ENCODE measurements at regions not wholly inside any gene's neighbourhood (a gene's known extent, or its start where the extent isn't known, plus 50 kb on each side); places are given as distances from the start of the nearest gene placed in this dataset.
"Not testable (repeated sequence)": the region's sequence is repeated elsewhere in the genome, so short reads cannot be mapped to it uniquely, and the experiment has no call there.

DNA sequence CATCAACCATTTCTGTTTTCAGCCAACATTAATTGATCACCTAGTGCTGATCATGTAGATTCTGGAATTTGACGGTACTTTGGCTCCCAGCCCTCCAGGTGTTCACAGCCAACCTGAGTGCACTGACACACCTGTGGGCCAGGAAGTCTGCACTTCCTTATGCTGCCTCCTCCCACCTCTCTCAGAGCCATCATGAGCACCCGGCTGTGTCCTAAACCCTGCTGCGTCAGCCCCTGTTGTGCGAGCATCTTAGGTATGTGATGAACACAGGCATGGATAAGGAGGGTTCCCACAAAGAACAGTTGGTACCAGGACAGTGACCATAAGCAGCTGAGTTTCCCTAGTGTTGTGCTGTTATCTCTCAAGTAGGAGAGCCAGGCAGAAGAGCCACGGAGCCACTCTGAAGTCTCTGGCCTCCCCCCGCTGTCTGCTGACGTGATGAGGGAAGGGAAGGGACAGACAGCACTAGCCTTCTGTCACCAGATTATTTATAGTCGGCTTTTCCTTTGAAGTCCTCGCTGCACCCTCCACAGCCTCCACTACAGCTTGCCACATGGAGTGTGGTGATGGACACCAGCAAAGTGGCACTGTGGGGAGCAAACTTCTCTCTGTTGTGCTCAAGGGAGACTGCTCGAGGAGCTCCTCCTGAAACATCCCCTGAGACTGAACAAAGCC lies 162.8 kb upstream of the ANKFN1 start:
- peaks cover 0 to 9% (median 0%) of the 10 kb centered on the region in 4 donors for H3K27me3 ChIP-seq
- no peaks in the 10 kb centered on the region for H3K4me1 ChIP-seq
- H3K27ac ChIP-seq (replicated peaks in 1 of 4) = no peak overlapping the region
- TF ChIP-seq POLR2AphosphoS5 (IDR thresholded peaks at IDR 0.05) = no peak
- no peak for TF ChIP-seq POLR2A (IDR thresholded peaks at IDR 0.05; ENCODE audit: low read depth)
- no peak for TF ChIP-seq EP300 (IDR thresholded peaks at IDR 0.05)
- TF ChIP-seq, protein P1, sequence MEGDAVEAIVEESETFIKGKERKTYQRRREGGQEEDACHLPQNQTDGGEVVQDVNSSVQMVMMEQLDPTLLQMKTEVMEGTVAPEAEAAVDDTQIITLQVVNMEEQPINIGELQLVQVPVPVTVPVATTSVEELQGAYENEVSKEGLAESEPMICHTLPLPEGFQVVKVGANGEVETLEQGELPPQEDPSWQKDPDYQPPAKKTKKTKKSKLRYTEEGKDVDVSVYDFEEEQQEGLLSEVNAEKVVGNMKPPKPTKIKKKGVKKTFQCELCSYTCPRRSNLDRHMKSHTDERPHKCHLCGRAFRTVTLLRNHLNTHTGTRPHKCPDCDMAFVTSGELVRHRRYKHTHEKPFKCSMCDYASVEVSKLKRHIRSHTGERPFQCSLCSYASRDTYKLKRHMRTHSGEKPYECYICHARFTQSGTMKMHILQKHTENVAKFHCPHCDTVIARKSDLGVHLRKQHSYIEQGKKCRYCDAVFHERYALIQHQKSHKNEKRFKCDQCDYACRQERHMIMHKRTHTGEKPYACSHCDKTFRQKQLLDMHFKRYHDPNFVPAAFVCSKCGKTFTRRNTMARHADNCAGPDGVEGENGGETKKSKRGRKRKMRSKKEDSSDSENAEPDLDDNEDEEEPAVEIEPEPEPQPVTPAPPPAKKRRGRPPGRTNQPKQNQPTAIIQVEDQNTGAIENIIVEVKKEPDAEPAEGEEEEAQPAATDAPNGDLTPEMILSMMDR (IDR thresholded peaks at IDR 0.05) = no peak
- no peak overlapping the region for H3K4me3 ChIP-seq
- 31% methylated on average over 6 of the region's 10 CpGs for WGBS
- H3K36me3 ChIP-seq = no peaks in the 10 kb centered on the region
- no peak for DNase-seq (ENCODE audit: extremely low spot score)
- intact Hi-C loops (cut with DNase I) = no loop called here
- H3K9me3 ChIP-seq = no peaks in the 10 kb centered on the region

DNA sequence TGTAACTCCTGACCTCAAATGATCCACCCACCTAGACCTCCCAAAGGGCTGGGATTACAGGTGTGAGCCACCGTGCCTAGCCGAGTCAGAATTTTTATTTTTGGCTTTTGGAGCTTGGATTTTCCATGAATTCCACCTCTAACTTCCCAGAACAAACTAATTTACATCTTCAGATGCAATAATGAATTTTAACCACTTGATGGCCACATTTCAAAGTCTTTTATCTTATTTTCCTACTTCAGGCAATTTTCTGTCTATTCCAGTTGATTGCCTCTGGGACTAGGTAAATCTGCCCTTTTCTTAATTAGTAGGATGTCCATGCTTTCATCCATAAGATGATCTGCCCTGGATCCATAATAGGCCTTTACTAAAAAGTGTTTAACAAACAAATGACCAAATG lies 156.4 kb upstream of the ANKFN1 start:
- DNase-seq (ENCODE audit: extremely low spot score) = no peak
- WGBS = 71% methylated on average over 2 of the region's 2 CpGs
- no peak overlapping the region for H3K4me3 ChIP-seq
- H3K4me1 ChIP-seq = no peaks in the 10 kb centered on the region
- H3K27ac ChIP-seq (replicated peaks in 1 of 4) = no peak overlapping the region
- H3K9me3 ChIP-seq = peaks cover 0 to 7% (median 0%) of the 10 kb centered on the region in 4 donors
- no peak for TF ChIP-seq EP300 (IDR thresholded peaks at IDR 0.05)
- TF ChIP-seq, protein P1 (IDR thresholded peaks at IDR 0.05) = no peak
- TF ChIP-seq POLR2A (IDR thresholded peaks at IDR 0.05; ENCODE audit: low read depth) = no peak
- TF ChIP-seq POLR2AphosphoS5 (IDR thresholded peaks at IDR 0.05) = no peak
- H3K36me3 ChIP-seq = no peaks in the 10 kb centered on the region
- no peaks in the 10 kb centered on the region for H3K27me3 ChIP-seq
- intact Hi-C loops (cut with DNase I) = no loop called here

DNA sequence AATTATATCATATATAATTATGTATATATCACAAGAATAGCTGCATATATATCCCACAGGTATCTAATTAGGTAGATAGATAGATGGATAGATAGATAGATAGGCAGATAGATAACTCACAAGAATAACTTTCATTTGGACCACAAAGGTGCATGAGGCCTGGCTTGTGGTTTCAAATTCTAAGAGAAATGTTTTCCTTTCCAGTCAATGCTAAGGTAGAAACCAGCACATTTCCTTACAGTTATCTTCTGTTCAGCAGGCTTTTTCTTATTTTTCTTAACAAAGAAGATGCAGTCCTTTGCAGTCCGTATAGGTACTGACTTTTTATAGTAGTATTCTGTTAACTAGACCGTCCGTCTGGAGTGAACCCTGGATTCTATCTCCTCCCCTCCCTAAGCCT lies 152.9 kb upstream of the ANKFN1 start:
- DNase-seq (ENCODE audit: extremely low spot score) = no peak
- intact Hi-C loops (cut with DNase I) = no loop called here
- Histone ChIP-seq H3K27me3 (no peaks in the 10 kb centered on the region), H3K9me3 (peaks cover 0 to 7% (median 0%) of the 10 kb centered on the region in 4 donors), H3K36me3 (no peaks in the 10 kb centered on the region), H3K4me1 (no peaks in the 10 kb centered on the region), H3K4me3 (no peak overlapping the region), H3K27ac (replicated peaks in 1 of 4) (no peak overlapping the region)
- WGBS = 83% methylated on average over 3 of the region's 3 CpGs
- TF ChIP-seq EP300 (IDR thresholded peaks at IDR 0.05) = no peak
- TF ChIP-seq, protein P1 (IDR thresholded peaks at IDR 0.05) = no peak
- no peak for TF ChIP-seq POLR2AphosphoS5 (IDR thresholded peaks at IDR 0.05)
- TF ChIP-seq POLR2A (IDR thresholded peaks at IDR 0.05; ENCODE audit: low read depth) = no peak

DNA sequence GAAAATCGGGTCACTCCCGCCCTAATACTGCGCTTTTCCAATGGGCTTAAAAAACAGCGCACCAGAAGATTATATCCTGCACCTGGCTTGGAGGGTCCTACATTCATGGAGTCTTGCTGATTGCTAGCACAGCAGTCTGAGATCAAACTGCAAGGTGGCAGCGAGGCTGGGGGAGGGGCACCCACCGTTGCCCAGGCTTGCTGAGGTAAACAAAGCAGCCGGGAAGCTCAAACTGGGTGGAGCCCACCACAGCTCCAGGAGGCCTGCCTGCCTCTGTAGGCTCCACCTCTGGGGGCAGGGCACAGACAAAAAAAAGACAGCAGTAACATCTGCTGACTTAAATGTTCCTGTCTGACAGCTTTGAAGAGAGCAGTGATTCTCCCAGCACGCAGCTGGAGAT lies 150.6 kb upstream of the ANKFN1 start:
- H3K4me3 ChIP-seq; H3K9me3 ChIP-seq; H3K27ac ChIP-seq (replicated peaks in 1 of 4); H3K36me3 ChIP-seq; intact Hi-C loops (cut with DNase I); H3K27me3 ChIP-seq; H3K4me1 ChIP-seq; DNase-seq (ENCODE audit: extremely low spot score): not testable (repeated sequence)
- WGBS = 86% methylated on average over 7 of the region's 8 CpGs

DNA sequence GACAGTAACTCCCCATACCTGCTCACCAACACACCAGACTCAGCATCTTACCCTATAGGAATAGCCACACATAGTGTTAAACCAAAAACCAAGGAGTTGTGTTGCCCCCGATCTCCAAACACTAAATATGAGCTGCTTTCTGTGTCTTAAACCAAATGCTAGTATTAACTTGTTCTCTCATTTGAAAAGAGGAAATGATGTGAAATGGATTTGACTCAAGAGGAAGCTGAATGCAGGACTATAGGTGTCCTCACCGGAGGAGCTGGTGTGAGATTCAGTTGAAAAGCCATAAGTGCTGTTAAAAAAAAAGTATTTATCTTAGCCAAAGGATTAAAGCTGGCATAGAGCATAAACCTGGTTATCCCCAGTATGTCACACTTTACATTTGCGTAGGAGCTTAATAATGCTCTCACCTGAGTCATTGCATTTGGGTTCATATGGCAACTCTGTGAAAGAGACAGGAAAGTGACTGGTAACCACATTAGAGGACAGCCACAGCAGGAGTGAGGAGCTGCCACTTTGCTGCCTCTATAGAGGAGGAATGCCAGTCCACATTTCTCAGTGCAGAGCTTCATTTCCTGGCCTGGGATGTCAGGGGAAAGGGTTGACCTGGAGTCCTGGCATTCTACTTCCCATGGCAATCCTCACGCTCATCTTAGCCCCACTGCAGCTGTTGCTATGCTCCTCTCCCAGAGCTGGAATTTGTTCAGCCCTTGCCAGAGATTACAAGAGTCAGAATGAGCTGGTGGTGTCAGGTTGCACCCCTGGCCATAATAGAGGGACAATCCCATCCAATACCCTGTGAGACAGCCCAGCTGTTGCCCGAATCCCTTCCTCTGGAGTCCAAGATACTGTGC lies 143.3 kb upstream of the ANKFN1 start:
- Histone ChIP-seq H3K27ac (replicated peaks in 1 of 4) (no peak overlapping the region), H3K4me1 (no peaks in the 10 kb centered on the region), H3K27me3 (no peaks in the 10 kb centered on the region), H3K9me3 (peaks cover 0 to 3% (median 0%) of the 10 kb centered on the region in 4 donors), H3K4me3 (no peak overlapping the region), H3K36me3 (no peaks in the 10 kb centered on the region)
- intact Hi-C loops (cut with DNase I) = no loop called here
- no peak for TF ChIP-seq POLR2AphosphoS5 (IDR thresholded peaks at IDR 0.05)
- TF ChIP-seq EP300 (IDR thresholded peaks at IDR 0.05) = no peak
- no peak for TF ChIP-seq POLR2A (IDR thresholded peaks at IDR 0.05; ENCODE audit: low read depth)
- TF ChIP-seq, protein P1 (IDR thresholded peaks at IDR 0.05) = no peak
- peak; percentile 84 for DNase-seq (ENCODE audit: extremely low spot score)
- 54% methylated on average over 5 of the region's 5 CpGs for WGBS
